PC-3 (cell line): ENCODE measurements at regions not wholly inside any gene's neighbourhood (a gene's known extent, or its start where the extent isn't known, plus 50 kb on each side); places are given as distances from the start of the nearest gene placed in this dataset.

ENCODE experiments used
- EZH2 ChIP-seq: fragments of 300-600 bp; sonication (generic); IDR thresholded peaks from one replicate; pipeline ENCODE4 v1.6.1; 2017; ENCODE audit warnings: antibody characterized with exemption, mild to moderate bottlenecking, low read length; ENCODE audit not compliant: unreplicated experiment
- TF ChIP-seq, protein P1 (sequence below): fragments of 300-600 bp; sonication (generic); conservative IDR thresholded peaks from 2 replicates; pipeline ENCODE4 v1.5.1; 2017; ENCODE audit warnings: antibody characterized with exemption, low read depth, mild to moderate bottlenecking, low read length

- TF ChIP-seq, protein P1, sequence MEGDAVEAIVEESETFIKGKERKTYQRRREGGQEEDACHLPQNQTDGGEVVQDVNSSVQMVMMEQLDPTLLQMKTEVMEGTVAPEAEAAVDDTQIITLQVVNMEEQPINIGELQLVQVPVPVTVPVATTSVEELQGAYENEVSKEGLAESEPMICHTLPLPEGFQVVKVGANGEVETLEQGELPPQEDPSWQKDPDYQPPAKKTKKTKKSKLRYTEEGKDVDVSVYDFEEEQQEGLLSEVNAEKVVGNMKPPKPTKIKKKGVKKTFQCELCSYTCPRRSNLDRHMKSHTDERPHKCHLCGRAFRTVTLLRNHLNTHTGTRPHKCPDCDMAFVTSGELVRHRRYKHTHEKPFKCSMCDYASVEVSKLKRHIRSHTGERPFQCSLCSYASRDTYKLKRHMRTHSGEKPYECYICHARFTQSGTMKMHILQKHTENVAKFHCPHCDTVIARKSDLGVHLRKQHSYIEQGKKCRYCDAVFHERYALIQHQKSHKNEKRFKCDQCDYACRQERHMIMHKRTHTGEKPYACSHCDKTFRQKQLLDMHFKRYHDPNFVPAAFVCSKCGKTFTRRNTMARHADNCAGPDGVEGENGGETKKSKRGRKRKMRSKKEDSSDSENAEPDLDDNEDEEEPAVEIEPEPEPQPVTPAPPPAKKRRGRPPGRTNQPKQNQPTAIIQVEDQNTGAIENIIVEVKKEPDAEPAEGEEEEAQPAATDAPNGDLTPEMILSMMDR = no peak
- no peak for TF ChIP-seq EZH2
Observed at GRCh38 chr3:193046371-193046770, 128.7 kb upstream of the MB21D2 start.
